ENCODE measurements at regions not wholly inside any gene's neighbourhood (a gene's known extent, or its start where the extent isn't known, plus 50 kb on each side); places are given as distances from the start of the nearest gene placed in this dataset.

DNA sequence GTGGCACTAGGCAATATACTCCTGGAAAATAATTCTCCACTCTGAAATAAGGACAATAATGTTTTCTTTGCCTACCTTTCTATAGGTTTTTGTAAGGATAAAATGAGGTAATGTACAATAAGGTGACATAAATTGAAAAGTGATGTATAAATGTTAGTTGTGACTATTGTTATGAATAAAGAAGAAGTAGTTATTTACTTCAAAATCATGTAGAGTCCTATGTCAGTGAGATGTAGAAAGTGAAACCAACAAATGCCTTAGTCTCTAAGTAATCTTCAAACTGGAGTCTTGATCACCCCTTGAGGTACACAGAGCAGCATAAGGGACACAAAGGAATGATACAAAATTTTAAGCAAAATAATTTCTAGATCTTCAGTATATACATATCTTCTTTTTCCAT lies 60.3 kb upstream of the TP63 start:
- no peak for TF ChIP-seq POLR2AphosphoS5 (IDR thresholded peaks at IDR 0.05)
- TF ChIP-seq CTCF (IDR thresholded peaks at IDR 0.05) = no peak
- no peak for TF ChIP-seq POLR2A (IDR thresholded peaks at IDR 0.05)
- TF ChIP-seq EP300 (IDR thresholded peaks at IDR 0.05) = no peak

Data from gastroesophageal sphincter (tissue), 3 donors.